Smooth muscle cell (in vitro differentiated cells): ENCODE measurements at regions not wholly inside any gene's neighbourhood (a gene's known extent, or its start where the extent isn't known, plus 50 kb on each side); places are given as distances from the start of the nearest gene placed in this dataset.

ENCODE experiments used
- DNase-seq: peaks from one replicate; lab custom pipeline; 2025; ENCODE audit not compliant: unreplicated experiment; lab: John Stamatoyannopoulos, UW
- H2AFZ ChIP-seq: fragments of 200-600 bp; sonication (generic); 2 replicates; pipeline ENCODE4 v1.6.0; 2016; ENCODE audit warnings: antibody characterized with exemption, low read depth, mild to moderate bottlenecking
- H3F3A ChIP-seq: fragments of 200-600 bp; sonication (generic); 2 replicates; pipeline ENCODE4 v1.6.0; 2017; ENCODE audit warnings: antibody characterized with exemption, low read depth
- H3K27ac ChIP-seq: fragments of 200-600 bp; sonication (generic); 2 replicates; pipeline ENCODE4 v1.5.1; 2016; ENCODE audit warnings: low read depth, mild to moderate bottlenecking
- H3K27me3 ChIP-seq: fragments of 200-600 bp; sonication (generic); 2 replicates; pipeline ENCODE4 v1.6.1; 2016; ENCODE audit warnings: low read depth, mild to moderate bottlenecking
- H3K36me3 ChIP-seq: fragments of 200-600 bp; sonication (generic); 2 replicates; pipeline ENCODE4 v1.5.1; 2016; ENCODE audit warnings: low read depth
- H3K4me1 ChIP-seq: fragments of 200-600 bp; sonication (generic); 2 replicates; pipeline ENCODE4 v1.5.1; 2016; ENCODE audit warnings: low read depth
- H3K4me2 ChIP-seq: fragments of 200-600 bp; sonication (generic); 2 replicates; pipeline ENCODE4 v1.6.0; 2016; ENCODE audit warnings: mild to moderate bottlenecking
- H3K4me3 ChIP-seq: fragments of 200-600 bp; sonication (generic); 2 replicates; pipeline ENCODE4 v1.5.1; 2016; ENCODE audit warnings: mild to moderate bottlenecking
- H3K79me2 ChIP-seq: fragments of 200-600 bp; sonication (generic); 2 replicates; pipeline ENCODE4 v1.6.0; 2016; ENCODE audit warnings: low read depth, mild to moderate bottlenecking
- H3K9ac ChIP-seq: fragments of 200-600 bp; sonication (generic); 2 replicates; pipeline ENCODE4 v1.6.0; 2016; ENCODE audit warnings: low read depth
- H3K9me3 ChIP-seq: fragments of 200-600 bp; sonication (generic); replicated peaks from 2 replicates; pipeline ENCODE4 v1.5.1; 2016; ENCODE audit warnings: low read depth
- H4K20me1 ChIP-seq: fragments of 200-600 bp; sonication (generic); 2 replicates; pipeline ENCODE4 v1.6.0; 2016; ENCODE audit warnings: low read depth
- WGBS: methylation state at CpG from one replicate; pipeline ENCODE4 v1.1.7; 2016; ENCODE audit warnings: low lambda C conversion rate; 5-methylcytosine and 5-hydroxymethylcytosine counted together
- TF ChIP-seq, protein P1 (sequence below): fragments of 200-600 bp; sonication (generic); IDR thresholded peaks from 2 replicates; pipeline ENCODE4 v1.5.1; 2017; ENCODE audit warnings: borderline replicate concordance, mild to moderate bottlenecking, antibody characterized with exemption; ENCODE audit not compliant: insufficient read depth, poor library complexity, severe bottlenecking

DNA sequence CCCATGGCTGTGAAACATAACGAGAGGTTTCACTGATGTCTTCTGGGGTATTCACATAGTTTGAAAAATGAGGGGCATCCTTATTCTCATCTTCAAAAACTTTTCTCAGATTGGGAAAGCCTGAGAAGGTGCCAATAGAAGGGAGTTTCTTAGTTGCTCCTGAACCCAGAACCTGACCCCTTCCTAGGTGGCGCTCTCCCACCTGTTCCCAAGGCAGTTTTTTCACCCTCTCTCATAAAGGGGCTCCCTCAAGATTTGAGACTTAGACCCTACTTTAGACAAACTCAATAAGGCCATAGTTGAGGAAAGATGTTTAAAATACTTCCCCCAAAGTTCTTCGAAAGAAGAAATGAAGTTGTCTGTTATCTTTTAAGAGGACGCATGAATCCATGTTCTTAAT lies 142.2 kb downstream of the FGF9 start:
- no peak overlapping the region for H3K27ac ChIP-seq
- H2AFZ ChIP-seq = no peak overlapping the region
- no peak overlapping the region for H3K4me3 ChIP-seq
- TF ChIP-seq, protein P1, sequence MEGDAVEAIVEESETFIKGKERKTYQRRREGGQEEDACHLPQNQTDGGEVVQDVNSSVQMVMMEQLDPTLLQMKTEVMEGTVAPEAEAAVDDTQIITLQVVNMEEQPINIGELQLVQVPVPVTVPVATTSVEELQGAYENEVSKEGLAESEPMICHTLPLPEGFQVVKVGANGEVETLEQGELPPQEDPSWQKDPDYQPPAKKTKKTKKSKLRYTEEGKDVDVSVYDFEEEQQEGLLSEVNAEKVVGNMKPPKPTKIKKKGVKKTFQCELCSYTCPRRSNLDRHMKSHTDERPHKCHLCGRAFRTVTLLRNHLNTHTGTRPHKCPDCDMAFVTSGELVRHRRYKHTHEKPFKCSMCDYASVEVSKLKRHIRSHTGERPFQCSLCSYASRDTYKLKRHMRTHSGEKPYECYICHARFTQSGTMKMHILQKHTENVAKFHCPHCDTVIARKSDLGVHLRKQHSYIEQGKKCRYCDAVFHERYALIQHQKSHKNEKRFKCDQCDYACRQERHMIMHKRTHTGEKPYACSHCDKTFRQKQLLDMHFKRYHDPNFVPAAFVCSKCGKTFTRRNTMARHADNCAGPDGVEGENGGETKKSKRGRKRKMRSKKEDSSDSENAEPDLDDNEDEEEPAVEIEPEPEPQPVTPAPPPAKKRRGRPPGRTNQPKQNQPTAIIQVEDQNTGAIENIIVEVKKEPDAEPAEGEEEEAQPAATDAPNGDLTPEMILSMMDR = no peak
- H3F3A ChIP-seq = no peaks in the 10 kb centered on the region
- H3K4me2 ChIP-seq = no peak overlapping the region
- no peaks in the 10 kb centered on the region for H3K4me1 ChIP-seq
- H3K36me3 ChIP-seq = no peaks in the 10 kb centered on the region
- H3K27me3 ChIP-seq = peaks cover 13% of the 10 kb centered on the region
- no peak overlapping the region for H3K9ac ChIP-seq
- H4K20me1 ChIP-seq = no peaks in the 10 kb centered on the region
- WGBS = 91% methylated on average over 4 of the region's 4 CpGs
- no peaks in the 10 kb centered on the region for H3K9me3 ChIP-seq
- no peaks in the 10 kb centered on the region for H3K79me2 ChIP-seq
- no peak for DNase-seq

DNA sequence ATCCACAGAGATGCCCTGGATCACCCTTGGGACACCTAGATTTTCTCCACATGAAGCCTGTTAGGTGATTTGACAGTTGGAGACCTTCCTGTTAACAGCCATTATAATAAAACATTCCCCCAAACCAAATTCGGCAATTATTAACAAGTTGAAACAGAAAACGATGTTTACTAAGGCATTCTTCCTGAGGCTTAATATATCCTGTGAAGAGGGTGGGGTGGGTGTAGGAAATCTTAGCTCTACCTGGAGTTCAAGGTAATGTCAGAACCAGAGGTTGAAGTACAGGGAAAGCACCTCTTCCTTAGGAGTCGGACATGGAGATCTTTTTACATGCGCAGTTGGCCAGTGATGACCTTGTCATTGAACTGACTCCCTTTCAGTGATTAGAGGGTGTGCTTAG lies 143.0 kb downstream of the FGF9 start:
- no peak overlapping the region for H3K4me3 ChIP-seq
- no peak for DNase-seq
- no peaks in the 10 kb centered on the region for H3K36me3 ChIP-seq
- no peak overlapping the region for H2AFZ ChIP-seq
- no peak overlapping the region for H3K9ac ChIP-seq
- H3K27ac ChIP-seq = no peak overlapping the region
- peaks cover 13% of the 10 kb centered on the region for H3K27me3 ChIP-seq
- TF ChIP-seq, protein P1 = no peak
- H3K79me2 ChIP-seq = no peaks in the 10 kb centered on the region
- no peak overlapping the region for H3K4me2 ChIP-seq
- WGBS = 59% methylated on average over 4 of the region's 4 CpGs
- H3F3A ChIP-seq = no peaks in the 10 kb centered on the region
- H4K20me1 ChIP-seq = no peaks in the 10 kb centered on the region
- no peaks in the 10 kb centered on the region for H3K4me1 ChIP-seq
- H3K9me3 ChIP-seq = no peaks in the 10 kb centered on the region

DNA sequence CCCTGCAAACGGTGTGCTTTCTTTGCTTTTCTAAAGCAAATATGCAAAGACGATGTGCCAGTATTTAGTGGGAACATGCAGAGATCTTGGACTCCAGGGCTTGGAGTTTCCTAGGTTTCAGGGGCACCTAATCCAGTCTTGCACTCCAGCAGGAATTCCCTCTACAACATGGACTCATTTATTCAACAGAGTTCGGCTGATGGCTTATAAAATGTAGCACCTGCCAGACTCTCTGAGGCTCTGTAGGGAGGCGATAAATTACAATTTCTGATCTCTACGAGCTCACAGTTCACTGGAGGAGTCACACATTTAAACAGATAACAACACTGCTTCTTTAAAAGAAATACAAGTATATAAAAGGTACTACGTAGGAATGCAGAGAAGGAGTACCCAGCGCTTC lies 143.7 kb downstream of the FGF9 start:
- Histone ChIP-seq H3K27ac (no peak overlapping the region), H3K27me3 (peaks cover 13% of the 10 kb centered on the region), H3K9me3 (no peaks in the 10 kb centered on the region), H3K9ac (no peak overlapping the region), H3K4me1 (no peaks in the 10 kb centered on the region), H4K20me1 (no peaks in the 10 kb centered on the region), H3F3A (no peaks in the 10 kb centered on the region), H3K79me2 (no peaks in the 10 kb centered on the region), H3K4me3 (no peak overlapping the region), H2AFZ (no peak overlapping the region), H3K36me3 (no peaks in the 10 kb centered on the region), H3K4me2 (no peak overlapping the region)
- 90% methylated on average over 7 of the region's 7 CpGs for WGBS
- TF ChIP-seq, protein P1 = no peak
- no peak for DNase-seq

DNA sequence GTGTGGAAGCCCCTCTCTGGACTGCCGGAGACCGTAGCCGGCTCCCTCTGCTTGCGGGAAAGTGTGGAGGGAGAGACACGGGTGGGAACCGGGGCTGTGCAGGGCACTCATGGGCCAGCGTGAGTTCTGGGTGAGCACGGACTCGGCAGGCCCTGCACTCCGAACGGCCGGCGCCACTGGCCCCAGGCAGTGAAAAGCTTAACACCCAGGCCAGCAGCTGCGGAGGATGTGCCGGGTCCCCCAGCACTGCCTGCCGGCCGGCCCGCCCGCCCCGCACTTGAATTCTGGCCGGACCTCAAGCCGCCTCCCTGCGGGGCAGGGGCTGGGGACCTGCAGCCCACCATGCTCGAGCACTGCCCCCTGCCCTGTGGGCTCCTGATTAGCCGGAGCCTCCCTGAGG lies 147.0 kb downstream of the FGF9 start:
- TF ChIP-seq, protein P1 = no peak
- H3K9me3 ChIP-seq = no peaks in the 10 kb centered on the region
- H3K4me1 ChIP-seq = no peaks in the 10 kb centered on the region
- no peaks in the 10 kb centered on the region for H3K79me2 ChIP-seq
- no peaks in the 10 kb centered on the region for H3K36me3 ChIP-seq
- H3F3A ChIP-seq = no peaks in the 10 kb centered on the region
- H3K9ac ChIP-seq = no peak overlapping the region
- H2AFZ ChIP-seq = no peak overlapping the region
- no peak for DNase-seq
- H3K4me3 ChIP-seq = no peak overlapping the region
- H4K20me1 ChIP-seq = no peaks in the 10 kb centered on the region
- no peak overlapping the region for H3K4me2 ChIP-seq
- WGBS = 96% methylated on average over 17 of the region's 25 CpGs
- peaks cover 9% of the 10 kb centered on the region for H3K27me3 ChIP-seq
- no peak overlapping the region for H3K27ac ChIP-seq
